ENCODE measurements at regions not wholly inside any gene's neighbourhood (a gene's known extent, or its start where the extent isn't known, plus 50 kb on each side); places are given as distances from the start of the nearest gene placed in this dataset.

- no peaks in the 10 kb centered on the region for H3K36me3 ChIP-seq (ENCODE audit: control insufficient read depth, insufficient read depth, low read length)
- H3K4me3 ChIP-seq (ENCODE audit: low read length) = no peak overlapping the region
- no peaks in the 10 kb centered on the region for H3K4me1 ChIP-seq (ENCODE audit: control insufficient read depth, insufficient read depth, low read length)
- no peak overlapping the region for H3K27ac ChIP-seq (ENCODE audit: low read length)
- no CpG with 5 or more reads among the region's 1 CpG for WGBS (ENCODE audit: insufficient coverage, insufficient read length)
- H3K9me3 ChIP-seq (ENCODE audit: control insufficient read depth, insufficient read depth, low read length) = no peaks in the 10 kb centered on the region
- H3K27me3 ChIP-seq (ENCODE audit: control insufficient read depth, insufficient read depth, low read length) = no peaks in the 10 kb centered on the region
- no peak for DNase-seq (ENCODE audit: low read depth, low spot score)
Measured at GRCh38 chr3:29207427-29207826, 73.4 kb upstream of the RBMS3 start.

GRCh38 chr3:29212789-29213433, 68.0 kb upstream of the RBMS3 start:
- no CpG with 5 or more reads among the region's 2 CpGs for WGBS (ENCODE audit: insufficient coverage, insufficient read length)
- no peak overlapping the region for H3K4me3 ChIP-seq (ENCODE audit: low read length)
- no peaks in the 10 kb centered on the region for H3K4me1 ChIP-seq (ENCODE audit: control insufficient read depth, insufficient read depth, low read length)
- no peak for DNase-seq (ENCODE audit: low read depth, low spot score)
- H3K36me3 ChIP-seq (ENCODE audit: control insufficient read depth, insufficient read depth, low read length) = no peaks in the 10 kb centered on the region
- no peaks in the 10 kb centered on the region for H3K27me3 ChIP-seq (ENCODE audit: control insufficient read depth, insufficient read depth, low read length)
- no peaks in the 10 kb centered on the region for H3K9me3 ChIP-seq (ENCODE audit: control insufficient read depth, insufficient read depth, low read length)
- H3K27ac ChIP-seq (ENCODE audit: low read length) = no peak overlapping the region

- Histone ChIP-seq H3K27me3 (ENCODE audit: control insufficient read depth, insufficient read depth, low read length) (no peaks in the 10 kb centered on the region), H3K27ac (ENCODE audit: low read length) (no peak overlapping the region), H3K36me3 (ENCODE audit: control insufficient read depth, insufficient read depth, low read length) (no peaks in the 10 kb centered on the region), H3K4me3 (ENCODE audit: low read length) (no peak overlapping the region), H3K9me3 (ENCODE audit: control insufficient read depth, insufficient read depth, low read length) (no peaks in the 10 kb centered on the region), H3K4me1 (ENCODE audit: control insufficient read depth, insufficient read depth, low read length) (no peaks in the 10 kb centered on the region)
- WGBS (ENCODE audit: insufficient coverage, insufficient read length) = no CpG with 5 or more reads among the region's 4 CpGs
- no peak for DNase-seq (ENCODE audit: low read depth, low spot score)
Measured at GRCh38 chr3:29214009-29214658, 66.7 kb upstream of the RBMS3 start.

DNA sequence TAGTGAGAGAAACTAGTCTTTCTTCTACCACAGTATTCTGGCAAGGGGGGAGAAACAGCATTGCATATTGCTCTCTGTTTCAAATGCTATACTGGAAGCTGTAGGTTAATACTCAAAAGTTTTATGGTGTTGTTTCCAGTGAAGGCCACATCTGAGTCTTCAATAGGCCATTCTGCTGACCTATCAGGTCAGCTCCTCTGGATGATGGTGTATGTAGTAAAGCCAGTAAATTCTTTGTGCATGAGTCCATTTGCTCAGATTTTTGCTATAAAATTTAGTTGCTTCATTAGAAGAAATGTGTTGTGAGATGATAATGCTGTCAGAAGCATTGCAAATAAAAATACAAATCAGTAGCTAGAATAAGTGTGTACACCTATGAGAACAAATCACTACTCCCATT, 64.9 kb upstream of the RBMS3 start:
- H3K4me1 ChIP-seq (ENCODE audit: control insufficient read depth, insufficient read depth, low read length) = no peaks in the 10 kb centered on the region; the same call in 1 of the 2 replicates

DNA sequence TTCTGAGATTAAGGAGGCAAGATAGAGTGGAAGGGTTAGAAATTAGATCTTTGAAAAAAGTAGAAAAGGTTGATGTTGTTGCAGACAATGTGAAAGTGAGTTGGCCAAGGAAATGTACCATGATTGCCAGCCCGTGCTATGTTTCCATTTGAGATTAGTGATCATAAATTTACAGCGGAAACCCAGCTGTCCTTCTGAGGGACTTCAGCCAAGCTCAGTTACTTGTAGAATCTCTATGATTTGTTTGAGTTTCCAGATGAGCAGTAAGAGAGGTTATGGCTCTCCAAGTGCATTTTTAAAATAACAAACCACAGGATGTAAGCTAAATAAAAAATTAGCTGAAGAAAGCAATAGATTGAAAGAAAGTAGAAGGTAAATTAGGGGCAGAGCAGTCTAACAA, 54.2 kb upstream of the RBMS3 start:
- H3K4me3 ChIP-seq (ENCODE audit: low read length) = no peak overlapping the region
- H3K27me3 ChIP-seq (ENCODE audit: control insufficient read depth, insufficient read depth, low read length) = no peaks in the 10 kb centered on the region
- no CpG with 5 or more reads among the region's 2 CpGs for WGBS (ENCODE audit: insufficient coverage, insufficient read length)
- no peaks in the 10 kb centered on the region for H3K36me3 ChIP-seq (ENCODE audit: control insufficient read depth, insufficient read depth, low read length)
- no peaks in the 10 kb centered on the region for H3K4me1 ChIP-seq (ENCODE audit: control insufficient read depth, insufficient read depth, low read length)
- no peaks in the 10 kb centered on the region for H3K9me3 ChIP-seq (ENCODE audit: control insufficient read depth, insufficient read depth, low read length)
- no peak for DNase-seq (ENCODE audit: low read depth, low spot score)
- no peak overlapping the region for H3K27ac ChIP-seq (ENCODE audit: low read length)

More for the DNA sequence above, 64.9 kb upstream of the RBMS3 start:
- no peak for DNase-seq (ENCODE audit: low read depth, low spot score)
- H3K27me3 ChIP-seq (ENCODE audit: control insufficient read depth, insufficient read depth, low read length) = no peaks in the 10 kb centered on the region
- no peak overlapping the region for H3K4me3 ChIP-seq (ENCODE audit: low read length)
- no peaks in the 10 kb centered on the region for H3K36me3 ChIP-seq (ENCODE audit: control insufficient read depth, insufficient read depth, low read length)
- H3K9me3 ChIP-seq (ENCODE audit: control insufficient read depth, insufficient read depth, low read length) = no peaks in the 10 kb centered on the region
- no peak overlapping the region for H3K27ac ChIP-seq (ENCODE audit: low read length)

- H3K4me3 ChIP-seq (ENCODE audit: low read length) = no peak overlapping the region
- no peaks in the 10 kb centered on the region for H3K27me3 ChIP-seq (ENCODE audit: control insufficient read depth, insufficient read depth, low read length)
- H3K4me1 ChIP-seq (ENCODE audit: control insufficient read depth, insufficient read depth, low read length) = no peaks in the 10 kb centered on the region
- no peaks in the 10 kb centered on the region for H3K9me3 ChIP-seq (ENCODE audit: control insufficient read depth, insufficient read depth, low read length)
- H3K27ac ChIP-seq (ENCODE audit: low read length) = no peak overlapping the region
- H3K36me3 ChIP-seq (ENCODE audit: control insufficient read depth, insufficient read depth, low read length) = no peaks in the 10 kb centered on the region
- no CpG with 5 or more reads among the region's 1 CpG for WGBS (ENCODE audit: insufficient coverage, insufficient read length)
- DNase-seq (ENCODE audit: low read depth, low spot score) = no peak
Measured at GRCh38 chr3:29227307-29227706, 53.6 kb upstream of the RBMS3 start.

All from iPS DF 6.9 (cell line).